ENCODE measurements at regions not wholly inside any gene's neighbourhood (a gene's known extent, or its start where the extent isn't known, plus 50 kb on each side); places are given as distances from the start of the nearest gene placed in this dataset.

DNA sequence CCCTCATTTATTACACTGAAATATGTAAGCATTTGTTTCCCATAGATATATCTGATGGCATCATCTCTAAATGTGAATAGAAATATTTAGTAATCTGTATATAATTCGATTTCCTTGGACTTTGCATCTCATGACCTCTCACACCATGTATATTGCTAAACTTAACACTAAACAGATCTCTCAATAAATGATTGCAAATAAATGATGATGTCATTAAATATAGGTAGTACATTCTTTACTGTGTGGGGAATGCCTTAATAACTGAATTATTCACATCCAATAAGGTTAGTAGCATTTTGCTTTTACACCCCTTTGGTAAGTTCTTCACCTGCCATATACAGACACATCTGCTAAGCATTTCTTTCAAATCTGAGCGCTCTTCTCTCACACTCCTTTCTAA lies 340.5 kb downstream of the FSCB start:
- in situ Hi-C loops (cut with HindIII; ENCODE audit: low sequenced_read_pairs), result no loop called here
- no peak for DNase-seq (ENCODE audit: low spot score)

DNA sequence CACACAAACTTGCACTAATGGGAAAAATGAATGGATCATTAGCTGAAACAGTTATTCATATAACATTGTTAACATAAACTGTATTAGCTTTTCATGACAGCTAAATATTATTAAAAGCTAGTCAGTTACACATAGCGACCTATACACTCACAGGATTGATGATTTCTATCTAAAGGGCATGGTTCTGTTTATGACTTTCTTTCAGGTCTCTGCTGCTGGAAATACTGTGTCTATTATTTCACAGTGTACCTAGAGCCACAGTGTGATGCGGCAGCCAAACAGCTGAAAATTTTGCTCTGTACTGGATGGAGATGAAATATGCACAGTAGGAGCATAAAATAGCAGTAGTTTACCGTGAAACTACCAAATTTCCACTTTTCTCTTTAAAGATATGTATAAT lies 341.1 kb downstream of the FSCB start:
- no peak for DNase-seq (ENCODE audit: low spot score)
- in situ Hi-C loops (cut with HindIII; ENCODE audit: low sequenced_read_pairs), result no loop called here

DNA sequence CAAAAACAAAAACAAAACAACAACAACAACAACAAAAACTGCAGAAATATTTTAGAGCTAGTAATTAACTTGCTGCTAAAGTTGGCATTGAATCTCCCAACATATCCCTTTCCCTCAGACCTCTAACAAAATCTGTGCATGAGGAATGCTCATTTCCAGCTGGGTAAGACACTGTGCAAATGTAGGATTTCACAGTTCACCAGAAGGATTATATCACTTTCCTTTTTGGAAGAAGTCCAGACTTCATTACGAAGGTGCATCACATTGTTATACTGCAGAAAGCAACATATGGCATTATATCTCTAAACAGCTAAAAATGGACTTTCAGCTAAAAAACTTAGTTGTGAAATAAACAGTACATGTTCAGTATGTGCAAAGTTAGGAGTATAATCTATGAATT lies 341.8 kb downstream of the FSCB start:
- no peak for DNase-seq (ENCODE audit: low spot score)
- in situ Hi-C loops (cut with HindIII; ENCODE audit: low sequenced_read_pairs), result no loop called here

DNA sequence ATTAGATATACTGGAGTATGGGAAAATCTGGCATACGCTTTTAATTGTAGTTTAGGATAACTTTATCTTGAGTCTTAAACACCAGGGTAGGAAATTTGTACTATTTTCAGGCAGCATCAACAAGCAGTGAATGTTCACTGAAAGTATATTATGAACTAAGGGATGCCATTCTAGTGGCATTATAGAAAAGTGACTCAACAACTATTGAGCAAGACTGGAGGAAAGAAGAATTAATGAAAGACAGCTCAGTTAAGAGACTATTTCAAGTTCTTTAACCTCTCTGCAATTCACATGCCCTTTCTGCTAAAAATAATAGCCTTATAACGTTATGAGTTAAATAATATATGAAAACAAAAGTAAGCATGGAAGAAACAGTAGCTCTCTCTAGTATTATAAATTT lies 343.1 kb downstream of the FSCB start:
- in situ Hi-C loops (cut with HindIII; ENCODE audit: low sequenced_read_pairs), result no loop called here
- no peak for DNase-seq (ENCODE audit: low spot score)

DNA sequence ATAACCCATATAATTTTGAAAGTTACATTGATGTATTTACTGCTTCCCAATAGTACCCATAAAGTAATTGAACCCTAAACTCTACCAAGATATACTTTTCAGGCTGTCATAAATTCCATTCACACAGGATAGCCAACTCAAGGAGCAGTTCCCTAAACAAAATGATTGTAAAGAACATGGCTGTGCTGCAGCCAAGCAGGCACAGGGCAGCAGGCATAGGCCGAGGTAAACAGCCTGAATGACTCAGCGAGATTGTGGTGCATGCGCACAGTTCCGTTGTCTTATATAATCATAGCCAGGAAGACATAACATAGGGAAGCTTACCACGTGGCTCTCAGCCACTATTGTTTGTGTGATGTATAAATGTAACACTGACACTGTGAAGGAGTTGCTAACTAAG lies 344.9 kb downstream of the FSCB start:
- in situ Hi-C loops (cut with HindIII; ENCODE audit: low sequenced_read_pairs), result no loop called here
- no peak for DNase-seq (ENCODE audit: low spot score)

GRCh38 chr14:44154874-44155273 lies 352.2 kb downstream of the FSCB start:
- in situ Hi-C loops (cut with HindIII; ENCODE audit: low sequenced_read_pairs), result no loop called here
- no peak for DNase-seq (ENCODE audit: low spot score)

DNA sequence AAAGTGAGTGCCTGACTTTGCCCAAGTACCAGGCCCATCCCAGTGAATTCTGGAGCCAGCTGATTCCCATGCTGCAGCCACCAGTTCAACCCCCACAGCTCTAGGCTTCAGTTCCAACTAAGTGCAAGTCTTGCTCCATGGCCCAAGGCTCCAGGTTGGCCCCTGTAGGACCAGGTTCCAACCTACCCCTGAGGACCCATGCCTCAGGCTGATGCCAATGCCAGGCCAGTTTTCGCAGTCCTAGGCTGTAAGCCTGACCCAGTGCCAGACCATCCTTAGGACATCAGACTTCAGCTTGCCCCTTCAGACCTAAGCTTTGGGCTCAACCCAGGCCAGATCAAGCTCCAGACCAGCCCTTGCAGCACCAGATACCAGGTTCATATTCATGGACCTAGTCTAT lies 352.6 kb downstream of the FSCB start:
- DNase-seq (ENCODE audit: low spot score), result no peak
- in situ Hi-C loops (cut with HindIII; ENCODE audit: low sequenced_read_pairs), result no loop called here

GRCh38 chr14:44151130-44151820 lies 355.8 kb downstream of the FSCB start:
- in situ Hi-C loops (cut with HindIII; ENCODE audit: low sequenced_read_pairs), result no loop called here

GRCh38 chr14:44149597-44149996 lies 357.5 kb downstream of the FSCB start:
- peak; percentile 3 for DNase-seq (ENCODE audit: low spot score)
- in situ Hi-C loops (cut with HindIII; ENCODE audit: low sequenced_read_pairs), result no loop called here

More at GRCh38 chr14:44151130-44151820, 355.8 kb downstream of the FSCB start:
- DNase-seq (ENCODE audit: low spot score), result no peak

- DNase-seq (ENCODE audit: low spot score), result no peak
- in situ Hi-C loops (cut with HindIII; ENCODE audit: low sequenced_read_pairs), result no loop called here
Measured at GRCh38 chr14:44142006-44142405, 365.1 kb downstream of the FSCB start.

DNA sequence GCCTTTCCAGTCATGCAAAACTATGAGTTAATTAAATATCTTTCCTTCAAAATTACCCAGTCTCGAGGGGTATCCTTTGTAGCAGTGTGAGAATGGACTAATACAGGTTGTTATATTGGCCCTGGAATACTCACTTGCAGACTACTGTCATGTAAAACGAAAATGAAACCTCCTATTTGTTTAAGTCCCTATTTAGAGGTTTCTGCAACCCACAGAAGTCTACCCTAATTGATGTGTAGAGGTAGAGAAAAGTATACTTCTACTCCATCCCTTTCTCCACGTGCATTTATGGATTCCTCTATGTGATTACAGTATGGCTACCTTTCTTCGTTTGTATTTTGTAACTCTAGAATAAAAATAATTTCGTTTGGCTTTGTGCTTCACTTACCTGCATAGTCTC lies 371.1 kb downstream of the FSCB start:
- in situ Hi-C loops (cut with HindIII; ENCODE audit: low sequenced_read_pairs), result no loop called here
- no peak for DNase-seq (ENCODE audit: low spot score)

- no peak for DNase-seq (ENCODE audit: low spot score)
- in situ Hi-C loops (cut with HindIII; ENCODE audit: low sequenced_read_pairs), result no loop called here
Measured at GRCh38 chr14:44131861-44132260, 375.2 kb downstream of the FSCB start.

- in situ Hi-C loops (cut with HindIII; ENCODE audit: low sequenced_read_pairs), result no loop called here
- DNase-seq (ENCODE audit: low spot score), result no peak
Measured at GRCh38 chr14:44113769-44114730, 393.0 kb downstream of the FSCB start.

- DNase-seq (ENCODE audit: low spot score), result no peak
- in situ Hi-C loops (cut with HindIII; ENCODE audit: low sequenced_read_pairs), result no loop called here
Measured at GRCh38 chr14:44112774-44113460, 394.2 kb downstream of the FSCB start.

DNA sequence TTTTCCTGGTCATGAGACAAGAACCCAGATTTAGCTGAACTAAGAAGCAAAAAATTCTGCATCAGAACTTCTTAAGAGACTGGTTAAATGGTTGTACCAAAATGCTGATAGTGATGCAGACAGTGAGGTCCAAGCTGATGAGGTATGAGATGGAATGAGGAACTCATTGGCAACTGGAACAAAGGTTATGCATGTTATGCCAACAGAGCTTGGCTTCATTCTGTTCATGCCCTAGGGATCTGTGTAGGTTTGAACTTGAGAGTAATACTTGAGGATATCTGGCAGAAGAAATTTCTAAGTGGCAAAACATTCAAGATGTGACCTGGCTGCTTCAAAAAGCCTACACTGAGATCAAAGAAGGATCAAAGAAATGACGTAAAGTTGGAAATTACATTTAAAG lies 398.0 kb downstream of the FSCB start:
- no peak for DNase-seq (ENCODE audit: low spot score)
- in situ Hi-C loops (cut with HindIII; ENCODE audit: low sequenced_read_pairs), result no loop called here

DNA sequence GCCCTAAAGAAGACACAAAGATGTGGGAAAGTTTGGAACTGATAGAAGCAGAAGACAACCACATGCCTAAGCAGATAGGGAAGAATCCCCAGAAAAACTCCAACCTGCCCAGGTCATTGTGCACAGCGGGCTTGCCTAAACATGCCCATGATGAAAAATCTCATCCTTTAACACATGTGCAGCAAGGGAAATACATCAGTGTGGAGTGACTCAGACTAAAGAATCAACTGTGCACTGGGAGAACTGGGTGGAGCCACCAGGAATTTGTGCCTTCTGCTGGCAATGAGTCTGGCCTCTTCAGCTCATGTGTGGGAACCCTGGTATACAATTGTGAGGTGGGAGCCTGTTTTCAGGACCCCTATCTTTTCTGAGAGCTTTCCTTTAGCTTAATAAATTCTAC lies 398.5 kb downstream of the FSCB start:
- DNase-seq (ENCODE audit: low spot score), result no peak
- in situ Hi-C loops (cut with HindIII; ENCODE audit: low sequenced_read_pairs), result no loop called here

DNA sequence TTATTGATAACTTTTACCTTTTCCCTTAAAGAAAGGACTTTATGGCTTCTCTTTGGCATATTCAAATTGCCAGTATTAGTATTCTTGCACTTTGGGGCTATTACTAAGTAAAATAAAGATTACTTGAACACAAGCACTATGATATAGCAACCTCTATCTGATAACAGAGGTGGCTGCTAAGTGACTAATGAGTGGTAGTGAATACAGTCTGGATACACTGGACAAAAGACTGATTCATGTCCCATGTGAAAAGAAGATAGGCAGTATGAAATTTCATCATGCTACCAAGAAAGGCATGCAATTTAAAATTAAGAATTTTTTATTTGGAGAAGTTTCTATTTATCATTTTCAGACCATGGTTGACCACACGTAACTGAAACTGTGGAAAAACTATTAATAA lies 399.9 kb downstream of the FSCB start:
- in situ Hi-C loops (cut with HindIII; ENCODE audit: low sequenced_read_pairs), result no loop called here

GRCh38 chr14:44099743-44100488 lies 407.2 kb downstream of the FSCB start:
- in situ Hi-C loops (cut with HindIII; ENCODE audit: low sequenced_read_pairs), result no loop called here
- no peak for DNase-seq (ENCODE audit: low spot score)

More for the DNA sequence above, 399.9 kb downstream of the FSCB start:
- DNase-seq (ENCODE audit: low spot score), result no peak

- DNase-seq (ENCODE audit: low spot score), result no peak
- in situ Hi-C loops (cut with HindIII; ENCODE audit: low sequenced_read_pairs), result no loop called here
Measured at GRCh38 chr14:44081146-44081545, 425.9 kb downstream of the FSCB start.

Measured in G401 (cell line).